ENCODE measurements at regions not wholly inside any gene's neighbourhood (a gene's known extent, or its start where the extent isn't known, plus 50 kb on each side); places are given as distances from the start of the nearest gene placed in this dataset.

DNA sequence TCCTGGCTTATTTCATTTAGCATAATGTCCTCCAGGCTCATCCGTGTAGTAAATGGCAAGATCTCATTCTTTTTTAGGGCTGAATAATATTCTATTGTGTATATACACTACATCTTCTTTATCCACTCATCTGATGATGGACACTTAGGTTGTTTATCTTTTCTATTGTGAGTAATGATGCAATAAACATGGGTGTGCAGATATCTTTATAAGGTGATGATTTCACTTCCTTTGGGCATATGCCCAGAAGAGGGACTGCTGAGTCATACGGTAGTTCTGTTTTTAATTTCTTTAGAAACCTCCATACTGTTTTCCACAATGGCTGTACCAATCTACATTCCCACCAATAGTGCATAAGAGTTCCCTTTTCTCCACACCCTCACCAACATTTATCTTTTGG is 317.6 kb upstream of the CNKSR2 start:
- no peak overlapping the region for H3K4me3 Mint-ChIP-seq
- no peaks in the 10 kb centered on the region for H3K4me1 Mint-ChIP-seq (ENCODE audit: low read depth)
- H3K27me3 Mint-ChIP-seq (ENCODE audit: low read depth): no peaks in the 10 kb centered on the region
- H3K27ac Mint-ChIP-seq: no peak overlapping the region
- H3K36me3 Mint-ChIP-seq (ENCODE audit: low read depth): no peaks in the 10 kb centered on the region
- peaks cover 20% of the 10 kb centered on the region for H3K9me3 Mint-ChIP-seq

DNA sequence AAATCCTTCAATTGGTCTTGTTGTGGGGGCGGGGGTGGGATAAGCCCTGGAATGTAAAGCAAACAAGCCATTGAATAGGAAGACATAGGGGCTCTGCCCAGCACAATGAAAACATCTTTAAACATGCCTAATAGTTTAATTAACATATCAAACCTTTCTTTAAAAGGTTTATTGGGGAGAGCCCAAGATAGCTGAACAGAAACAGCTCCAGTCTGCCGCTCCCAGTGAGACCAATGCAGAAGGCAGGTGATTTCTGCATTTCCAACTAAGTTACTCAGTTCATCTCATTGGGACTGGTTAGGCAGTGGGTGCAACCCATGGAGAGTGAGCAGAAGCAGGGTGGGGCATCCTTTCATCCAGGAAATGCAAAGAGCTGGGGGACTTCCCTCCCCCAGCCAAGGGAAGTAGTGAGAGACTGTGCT is 327.2 kb upstream of the CNKSR2 start:
- Mint-ChIP-seq H3K4me1 (ENCODE audit: low read depth) (no peaks in the 10 kb centered on the region), H3K27ac (no peak overlapping the region), H3K4me3 (no peak overlapping the region)

DNA sequence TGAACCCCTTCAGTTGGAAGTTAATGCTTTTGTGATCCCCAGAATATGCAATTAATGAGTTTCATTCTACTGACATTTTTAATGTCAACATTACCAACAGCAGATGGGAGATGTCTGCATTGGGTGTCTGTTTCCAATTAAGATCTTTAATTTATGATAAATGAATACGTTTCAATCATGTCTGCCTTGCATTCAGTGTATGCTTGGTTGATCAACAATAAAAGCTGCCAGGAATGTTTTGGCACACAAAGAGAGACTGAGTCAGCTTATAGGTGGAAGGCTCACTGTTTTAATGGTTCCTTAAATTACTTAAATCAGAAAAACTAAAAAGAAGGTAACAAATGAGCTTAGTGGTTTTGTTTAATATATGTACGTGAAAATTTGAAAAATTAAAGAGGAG is 359.9 kb upstream of the CNKSR2 start:
- H3K27ac Mint-ChIP-seq: no peak overlapping the region
- H3K4me1 Mint-ChIP-seq (ENCODE audit: low read depth): no peaks in the 10 kb centered on the region
- H3K4me3 Mint-ChIP-seq: no peak overlapping the region
- no peaks in the 10 kb centered on the region for H3K36me3 Mint-ChIP-seq (ENCODE audit: low read depth)
- H3K27me3 Mint-ChIP-seq (ENCODE audit: low read depth): no peaks in the 10 kb centered on the region
- no peaks in the 10 kb centered on the region for H3K9me3 Mint-ChIP-seq

More for the DNA sequence above, 327.2 kb upstream of the CNKSR2 start:
- Mint-ChIP-seq H3K9me3 (no peaks in the 10 kb centered on the region), H3K27me3 (ENCODE audit: low read depth) (no peaks in the 10 kb centered on the region), H3K36me3 (ENCODE audit: low read depth) (no peaks in the 10 kb centered on the region)

DNA sequence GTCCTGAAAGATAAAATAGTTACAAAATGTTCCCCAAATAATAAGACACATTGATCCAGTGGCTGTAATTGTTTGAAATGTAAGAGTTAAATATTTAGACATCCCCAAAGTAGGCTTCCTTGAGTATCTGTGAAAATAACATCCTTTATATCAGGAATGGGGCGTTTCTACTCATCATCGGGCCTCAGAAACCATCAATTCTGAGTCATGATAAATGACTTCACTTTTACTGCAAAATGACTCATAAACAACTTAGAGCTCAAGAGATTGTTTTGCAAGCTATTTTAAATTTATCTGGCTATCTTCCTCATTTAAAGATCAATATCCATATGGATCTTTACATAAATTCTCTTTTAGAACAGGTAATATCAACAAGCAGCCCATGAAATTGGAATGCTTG is 369.4 kb upstream of the CNKSR2 start:
- Mint-ChIP-seq H3K27ac (no peak overlapping the region), H3K4me3 (no peak overlapping the region), H3K36me3 (ENCODE audit: low read depth) (no peaks in the 10 kb centered on the region), H3K27me3 (ENCODE audit: low read depth) (no peaks in the 10 kb centered on the region), H3K9me3 (no peaks in the 10 kb centered on the region), H3K4me1 (ENCODE audit: low read depth) (no peaks in the 10 kb centered on the region)

DNA sequence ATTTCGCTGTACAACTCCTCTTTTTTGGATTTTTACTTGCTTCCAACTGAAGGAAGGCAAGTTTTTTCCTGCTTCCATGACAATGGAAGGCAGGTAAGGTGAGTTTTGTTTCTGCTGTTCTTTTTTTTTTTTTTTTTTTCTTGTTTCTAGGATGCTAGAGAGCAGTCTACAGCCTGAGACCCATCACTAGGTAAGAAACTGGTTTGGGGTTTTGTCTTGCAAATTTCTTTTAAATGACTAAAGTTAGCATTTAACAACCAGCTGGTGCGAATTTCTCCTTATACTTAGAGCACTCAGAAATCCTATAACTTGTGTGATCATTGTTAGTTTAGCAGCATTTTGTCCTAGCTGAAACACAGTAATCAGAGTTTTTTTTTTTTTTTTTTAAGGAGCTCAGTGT is 378.4 kb upstream of the CNKSR2 start:
- no peak overlapping the region for H3K27ac Mint-ChIP-seq
- H3K4me1 Mint-ChIP-seq (ENCODE audit: low read depth): no peaks in the 10 kb centered on the region
- no peak overlapping the region for H3K4me3 Mint-ChIP-seq
- H3K9me3 Mint-ChIP-seq: peaks cover 4% of the 10 kb centered on the region
- H3K36me3 Mint-ChIP-seq (ENCODE audit: low read depth): no peaks in the 10 kb centered on the region
- no peaks in the 10 kb centered on the region for H3K27me3 Mint-ChIP-seq (ENCODE audit: low read depth)

DNA sequence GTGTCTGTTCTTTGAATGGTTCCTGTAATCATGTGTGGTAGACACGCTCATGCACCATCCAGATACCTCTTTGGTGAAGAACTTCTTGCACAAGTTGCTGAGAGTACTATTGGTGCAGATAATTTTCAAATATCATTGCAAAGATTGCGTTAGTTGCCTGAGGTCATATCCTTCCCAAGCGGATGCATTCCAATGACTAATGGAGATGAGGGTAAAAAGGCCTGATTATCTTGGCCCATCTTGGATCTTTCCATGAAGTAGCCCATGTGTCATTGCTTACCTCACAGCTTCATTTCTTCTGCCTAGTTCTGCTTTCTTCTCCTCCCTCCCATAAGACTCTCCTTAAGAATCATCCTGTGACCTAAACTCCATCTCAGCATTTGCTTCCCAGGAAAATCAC is 384.9 kb upstream of the CNKSR2 start:
- no peaks in the 10 kb centered on the region for H3K36me3 Mint-ChIP-seq (ENCODE audit: low read depth)
- H3K4me1 Mint-ChIP-seq (ENCODE audit: low read depth): no peaks in the 10 kb centered on the region
- peaks cover 4% of the 10 kb centered on the region for H3K9me3 Mint-ChIP-seq
- H3K4me3 Mint-ChIP-seq: no peak overlapping the region
- no peak overlapping the region for H3K27ac Mint-ChIP-seq
- no peaks in the 10 kb centered on the region for H3K27me3 Mint-ChIP-seq (ENCODE audit: low read depth)

DNA sequence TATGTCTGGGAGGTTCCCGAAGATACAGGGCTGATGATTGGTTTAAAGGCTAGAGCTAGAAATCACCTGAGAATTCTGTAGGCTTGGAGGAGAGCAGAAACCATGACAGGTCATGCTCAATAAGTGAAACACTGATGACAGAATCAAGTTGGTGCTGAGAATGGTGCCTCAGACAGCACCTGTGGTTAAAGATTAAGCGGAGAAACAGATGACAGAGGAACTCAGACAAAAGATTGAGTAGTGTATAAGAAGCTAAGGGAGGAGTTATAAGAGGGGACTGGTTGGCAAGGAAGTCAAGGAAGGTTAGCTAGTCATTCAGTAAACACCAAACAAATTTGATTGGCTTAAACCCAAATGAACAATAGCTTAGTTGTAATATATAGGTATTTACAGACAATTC is 385.4 kb upstream of the CNKSR2 start:
- peaks cover 4% of the 10 kb centered on the region for H3K9me3 Mint-ChIP-seq
- H3K4me3 Mint-ChIP-seq: no peak overlapping the region
- H3K27me3 Mint-ChIP-seq (ENCODE audit: low read depth): no peaks in the 10 kb centered on the region
- no peak overlapping the region for H3K27ac Mint-ChIP-seq
- no peaks in the 10 kb centered on the region for H3K36me3 Mint-ChIP-seq (ENCODE audit: low read depth)
- H3K4me1 Mint-ChIP-seq (ENCODE audit: low read depth): no peaks in the 10 kb centered on the region

DNA sequence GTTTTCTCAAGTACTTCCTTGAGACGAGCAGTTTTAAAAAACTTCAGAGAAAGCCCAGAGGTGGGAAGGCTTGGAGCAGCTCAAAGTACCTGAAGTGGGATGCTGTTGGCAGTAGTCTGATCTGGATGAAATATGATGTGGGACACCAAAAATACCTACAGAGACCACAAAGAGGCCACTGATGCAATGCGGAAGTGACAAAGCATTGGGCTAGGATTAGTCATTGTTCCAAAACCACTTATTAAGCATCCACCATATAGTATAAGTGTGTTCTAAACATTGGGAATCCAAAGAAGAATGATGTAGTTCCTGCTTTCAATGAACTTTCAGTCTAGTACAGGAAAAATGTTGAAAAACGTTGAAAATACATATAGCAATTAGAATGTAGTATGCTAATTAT is 386.1 kb upstream of the CNKSR2 start:
- Mint-ChIP-seq H3K27me3 (ENCODE audit: low read depth) (no peaks in the 10 kb centered on the region), H3K4me1 (ENCODE audit: low read depth) (no peaks in the 10 kb centered on the region), H3K36me3 (ENCODE audit: low read depth) (no peaks in the 10 kb centered on the region), H3K9me3 (peaks cover 4% of the 10 kb centered on the region), H3K4me3 (no peak overlapping the region), H3K27ac (no peak overlapping the region)

DNA sequence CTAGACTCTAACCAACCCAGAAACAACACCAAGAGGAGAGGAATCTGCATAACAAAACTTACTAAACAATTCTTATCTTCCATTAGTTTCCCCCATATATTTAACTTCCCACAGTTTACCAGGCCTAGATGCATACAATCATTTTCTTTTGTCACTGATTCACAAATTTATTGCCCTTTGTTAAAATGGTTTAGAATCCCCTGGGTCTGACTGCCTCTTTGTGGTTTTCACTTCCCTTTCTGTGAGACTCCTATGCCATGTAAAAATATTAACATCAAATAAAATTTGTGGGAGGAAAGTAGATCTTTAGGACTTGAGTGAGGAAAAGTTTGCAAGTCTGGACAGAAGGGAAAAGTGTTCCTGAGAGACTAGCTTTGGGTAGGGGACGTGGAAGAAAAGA is 393.8 kb upstream of the CNKSR2 start:
- Mint-ChIP-seq H3K27me3 (ENCODE audit: low read depth) (no peaks in the 10 kb centered on the region), H3K27ac (no peak overlapping the region), H3K4me3 (no peak overlapping the region), H3K9me3 (no peaks in the 10 kb centered on the region), H3K4me1 (ENCODE audit: low read depth) (no peaks in the 10 kb centered on the region), H3K36me3 (ENCODE audit: low read depth) (no peaks in the 10 kb centered on the region)

DNA sequence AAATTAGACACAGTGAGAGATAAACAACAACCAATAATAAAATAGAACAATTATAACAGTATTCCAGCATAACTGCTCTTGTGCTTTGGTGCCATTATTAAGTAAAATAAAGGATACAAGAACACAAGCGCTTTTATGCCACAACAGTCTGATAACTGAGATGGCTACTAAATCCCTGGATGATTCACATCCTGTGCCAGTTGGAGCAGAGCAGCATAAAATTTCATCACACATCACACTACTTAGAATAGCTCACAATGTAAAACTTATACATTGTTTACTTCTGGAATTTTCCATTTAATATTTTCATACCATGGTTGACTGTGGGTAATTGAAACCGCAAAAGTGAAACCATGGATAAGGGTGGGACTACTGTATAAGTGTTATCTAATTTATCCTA is 399.9 kb upstream of the CNKSR2 start:
- Mint-ChIP-seq H3K27ac (no peak overlapping the region), H3K4me1 (ENCODE audit: low read depth) (no peaks in the 10 kb centered on the region), H3K4me3 (no peak overlapping the region), H3K9me3 (no peaks in the 10 kb centered on the region), H3K36me3 (ENCODE audit: low read depth) (no peaks in the 10 kb centered on the region), H3K27me3 (ENCODE audit: low read depth) (no peaks in the 10 kb centered on the region)

DNA sequence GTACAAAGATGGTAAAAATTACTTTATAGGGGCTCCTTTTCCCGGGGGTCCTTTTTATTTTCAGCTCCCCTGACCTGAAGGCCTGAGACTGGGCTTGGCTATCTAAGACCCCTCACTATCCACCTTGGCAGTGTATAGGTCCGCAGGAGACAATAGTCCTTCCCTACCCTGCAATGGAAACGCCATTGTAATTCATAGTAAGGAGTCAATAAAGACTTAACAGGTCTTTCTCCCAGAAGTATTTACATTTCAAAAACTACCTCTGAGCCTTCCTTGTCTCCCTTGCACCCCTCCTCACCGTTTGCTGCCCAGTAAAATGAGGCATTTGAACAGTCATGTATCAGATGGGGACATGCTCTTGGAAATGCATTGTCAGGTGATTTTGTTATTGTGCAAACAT is 401.2 kb upstream of the CNKSR2 start:
- Mint-ChIP-seq H3K9me3 (no peaks in the 10 kb centered on the region), H3K36me3 (ENCODE audit: low read depth) (no peaks in the 10 kb centered on the region), H3K27me3 (ENCODE audit: low read depth) (no peaks in the 10 kb centered on the region), H3K4me1 (ENCODE audit: low read depth) (no peaks in the 10 kb centered on the region), H3K4me3 (no peak overlapping the region), H3K27ac (no peak overlapping the region)

DNA sequence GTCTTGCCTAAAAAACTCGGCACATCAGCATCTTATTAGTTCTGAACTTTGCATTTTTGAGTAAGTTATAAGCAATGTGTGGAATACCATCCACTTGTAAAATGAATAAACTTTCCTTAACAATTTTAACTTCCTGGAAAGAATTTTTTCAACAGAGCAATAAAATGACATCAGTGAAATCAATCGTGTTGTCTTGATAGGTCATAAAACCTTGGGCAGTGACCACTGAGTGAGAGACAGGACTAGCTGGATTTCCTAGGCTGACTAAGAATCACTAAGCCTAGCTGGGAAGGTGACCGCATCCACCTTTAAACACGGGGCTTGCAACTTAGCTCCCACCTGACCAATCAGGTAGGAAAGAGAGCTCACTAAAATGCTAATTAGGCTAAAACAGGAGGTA is 403.0 kb upstream of the CNKSR2 start:
- no peaks in the 10 kb centered on the region for H3K36me3 Mint-ChIP-seq (ENCODE audit: low read depth)
- H3K9me3 Mint-ChIP-seq: no peaks in the 10 kb centered on the region
- H3K27me3 Mint-ChIP-seq (ENCODE audit: low read depth): no peaks in the 10 kb centered on the region
- no peaks in the 10 kb centered on the region for H3K4me1 Mint-ChIP-seq (ENCODE audit: low read depth)
- no peak overlapping the region for H3K27ac Mint-ChIP-seq
- H3K4me3 Mint-ChIP-seq: no peak overlapping the region

DNA sequence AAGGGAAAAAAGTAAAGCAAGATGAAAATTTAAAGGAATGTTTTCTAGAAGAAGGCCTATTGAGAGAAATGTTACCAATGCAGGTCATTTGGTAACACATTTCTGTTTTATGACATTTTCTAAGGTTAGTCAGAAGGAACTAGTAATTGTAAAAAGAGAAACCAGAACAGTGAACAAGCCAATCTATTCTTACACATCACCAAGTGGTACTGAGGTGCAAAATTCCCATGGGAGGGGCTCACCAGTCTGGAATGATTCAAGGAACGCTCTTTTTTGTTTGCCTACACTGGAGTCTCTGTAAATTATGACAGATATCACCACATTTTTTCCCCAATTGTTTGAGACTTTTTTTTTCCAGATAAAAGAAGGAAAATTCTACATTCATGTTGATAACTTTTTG is 404.7 kb upstream of the CNKSR2 start:
- H3K9me3 Mint-ChIP-seq: no peaks in the 10 kb centered on the region
- H3K27me3 Mint-ChIP-seq (ENCODE audit: low read depth): no peaks in the 10 kb centered on the region

DNA sequence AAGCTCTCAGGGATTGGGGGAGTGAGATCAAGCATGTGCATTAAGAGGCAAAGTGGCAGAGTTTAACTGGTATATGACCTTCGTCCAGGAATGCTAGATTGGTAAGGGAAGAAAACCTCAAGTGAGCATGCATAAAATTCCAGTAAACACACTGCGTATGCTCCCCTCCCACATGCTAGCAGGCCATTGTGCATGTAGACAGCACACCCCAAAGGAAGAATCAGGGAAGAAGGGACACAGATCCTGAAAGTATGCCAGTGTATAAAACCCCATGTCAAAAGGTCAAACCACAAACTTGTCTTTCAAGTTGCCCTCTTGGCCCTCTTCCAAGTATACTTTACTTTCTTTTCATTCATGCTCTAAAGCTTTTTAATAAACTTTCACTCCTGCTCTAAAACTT is 405.2 kb upstream of the CNKSR2 start:
- Mint-ChIP-seq H3K27me3 (ENCODE audit: low read depth) (no peaks in the 10 kb centered on the region), H3K27ac (no peak overlapping the region), H3K4me1 (ENCODE audit: low read depth) (no peaks in the 10 kb centered on the region), H3K4me3 (no peak overlapping the region), H3K9me3 (no peaks in the 10 kb centered on the region), H3K36me3 (ENCODE audit: low read depth) (no peaks in the 10 kb centered on the region)

More for the DNA sequence above, 404.7 kb upstream of the CNKSR2 start:
- no peak overlapping the region for H3K4me3 Mint-ChIP-seq
- H3K4me1 Mint-ChIP-seq (ENCODE audit: low read depth): no peaks in the 10 kb centered on the region
- no peaks in the 10 kb centered on the region for H3K36me3 Mint-ChIP-seq (ENCODE audit: low read depth)
- H3K27ac Mint-ChIP-seq: no peak overlapping the region

DNA sequence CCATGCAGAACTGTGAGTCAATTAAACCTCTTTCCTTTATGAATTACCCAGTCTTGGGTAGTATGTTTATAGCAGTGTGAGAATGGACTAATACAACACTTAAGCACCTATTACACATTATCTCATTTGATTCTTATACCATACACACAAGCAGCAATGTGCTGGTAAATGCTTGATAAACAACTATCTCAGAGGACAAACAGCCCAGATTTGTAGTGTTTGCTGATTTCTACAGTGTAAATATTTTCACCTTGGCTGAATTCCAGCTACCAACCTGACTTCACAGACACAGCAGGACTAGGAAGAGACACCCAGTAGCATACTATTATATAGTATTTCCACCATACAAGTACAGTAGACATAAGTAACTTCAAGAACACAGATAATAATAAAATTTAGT is 406.5 kb upstream of the CNKSR2 start:
- H3K27ac Mint-ChIP-seq: no peak overlapping the region
- H3K27me3 Mint-ChIP-seq (ENCODE audit: low read depth): no peaks in the 10 kb centered on the region
- H3K36me3 Mint-ChIP-seq (ENCODE audit: low read depth): no peaks in the 10 kb centered on the region
- H3K9me3 Mint-ChIP-seq: no peaks in the 10 kb centered on the region
- no peak overlapping the region for H3K4me3 Mint-ChIP-seq
- no peaks in the 10 kb centered on the region for H3K4me1 Mint-ChIP-seq (ENCODE audit: low read depth)

DNA sequence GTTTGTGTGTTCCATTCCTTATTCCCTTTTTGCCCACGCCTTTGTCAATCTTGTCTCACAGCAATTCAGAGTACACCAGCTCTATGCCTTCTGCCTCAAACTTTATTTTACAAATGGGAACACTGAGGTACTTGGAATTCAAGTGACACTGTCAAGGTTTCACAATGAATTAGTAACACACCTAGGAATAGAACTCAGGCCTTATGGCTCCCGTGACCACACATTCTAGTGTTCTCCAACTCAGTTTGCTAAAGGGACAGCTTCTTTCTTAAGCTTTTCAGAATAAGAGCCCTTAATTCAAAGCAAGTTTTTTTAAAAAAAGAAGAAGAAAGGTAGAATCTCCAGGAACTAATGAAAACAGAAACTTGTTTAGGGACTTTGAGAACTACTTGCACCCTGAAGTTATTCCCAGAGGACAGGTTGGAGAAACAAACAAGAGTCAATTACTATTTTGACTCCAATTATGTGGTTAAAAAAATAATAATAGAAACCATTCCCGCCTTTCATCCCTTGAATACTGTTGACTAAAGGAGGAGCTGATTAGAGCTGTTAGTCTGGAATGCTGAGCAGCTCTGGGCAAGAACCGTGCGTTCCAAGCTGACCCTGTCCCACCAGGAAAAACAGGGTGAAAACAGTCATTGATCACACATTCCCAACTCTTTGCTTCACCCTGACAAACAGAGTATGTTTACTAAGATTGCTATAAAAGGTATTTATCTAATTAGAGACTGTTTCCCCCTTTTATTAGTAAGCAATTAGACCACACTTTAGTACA is 408.8 kb upstream of the CNKSR2 start:
- H3K9me3 Mint-ChIP-seq: no peaks in the 10 kb centered on the region
- no peaks in the 10 kb centered on the region for H3K36me3 Mint-ChIP-seq (ENCODE audit: low read depth)
- no peak overlapping the region for H3K27ac Mint-ChIP-seq
- H3K4me3 Mint-ChIP-seq: no peak overlapping the region
- H3K27me3 Mint-ChIP-seq (ENCODE audit: low read depth): no peaks in the 10 kb centered on the region
- H3K4me1 Mint-ChIP-seq (ENCODE audit: low read depth): no peaks in the 10 kb centered on the region
